ENCODE measurements at regions not wholly inside any gene's neighbourhood (a gene's known extent, or its start where the extent isn't known, plus 50 kb on each side); places are given as distances from the start of the nearest gene placed in this dataset.

GRCh38 chr1:193666485-193667083, 480.2 kb upstream of the B3GALT2 start:
- no peak for DNase-seq (ENCODE audit: low read depth)

DNA sequence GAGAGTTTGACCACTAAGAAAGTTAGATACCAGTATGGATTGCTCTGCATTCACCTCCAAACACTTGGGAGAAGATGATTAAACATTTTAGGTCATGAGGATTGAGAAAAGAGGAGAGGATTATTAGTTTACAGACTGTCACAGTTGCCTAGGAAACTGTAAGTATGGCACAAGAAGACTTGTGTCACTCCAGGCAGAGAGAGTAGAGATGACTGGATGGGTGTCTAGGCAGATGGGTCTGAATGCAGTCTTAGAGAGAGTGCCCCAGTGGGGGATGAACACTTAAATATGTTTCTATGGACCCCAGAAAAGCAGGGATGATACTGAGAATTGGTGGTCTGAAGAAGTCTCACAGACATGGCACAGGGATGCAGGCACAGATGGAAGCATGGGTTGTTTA, 477.6 kb upstream of the B3GALT2 start:
- DNase-seq (ENCODE audit: low read depth), result no peak

- DNase-seq (ENCODE audit: low read depth), result no peak
Measured at GRCh38 chr1:193662030-193662429, 475.6 kb upstream of the B3GALT2 start.

DNA sequence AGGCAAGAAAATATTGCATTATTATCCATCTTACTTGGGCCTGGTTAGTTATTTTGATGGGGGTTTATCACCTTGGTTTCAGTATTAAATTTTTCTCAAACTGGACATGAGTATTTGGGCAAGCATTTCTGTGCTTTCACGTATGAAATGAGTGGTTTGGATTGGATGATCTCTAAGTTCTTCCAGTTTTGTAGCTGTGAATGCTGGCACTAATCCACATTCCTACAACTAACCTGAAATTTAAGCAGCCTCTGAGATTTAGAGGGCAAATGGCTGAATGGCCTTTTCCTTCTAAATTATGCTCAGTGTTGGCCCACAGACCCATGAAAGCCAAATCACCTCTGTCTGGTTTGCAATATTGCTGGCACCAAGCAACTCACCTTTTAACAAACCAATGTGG, 475.0 kb upstream of the B3GALT2 start:
- DNase-seq (ENCODE audit: low read depth), result no peak

DNA sequence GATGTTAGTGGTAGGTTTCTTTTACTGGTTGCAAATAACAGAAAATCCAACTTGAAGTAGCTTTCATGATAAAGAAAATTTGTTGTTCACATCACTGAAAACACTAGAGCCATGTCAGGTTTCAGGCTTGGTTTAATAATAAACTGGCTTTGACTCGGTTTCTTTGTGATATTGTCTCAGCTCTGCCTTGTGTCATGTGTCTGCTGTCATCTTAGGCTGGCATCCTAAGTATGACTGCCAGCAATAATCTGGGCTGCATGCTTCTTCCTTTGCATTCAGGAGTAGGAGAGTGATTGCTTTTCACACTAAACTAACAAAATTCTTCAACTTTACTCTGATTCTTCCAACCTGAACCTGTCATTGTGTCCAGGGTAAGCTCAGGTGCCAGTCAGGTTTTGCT, 474.0 kb upstream of the B3GALT2 start:
- DNase-seq (ENCODE audit: low read depth), result no peak

- no peak for DNase-seq (ENCODE audit: low read depth)
Measured at GRCh38 chr1:193658691-193659090, 472.3 kb upstream of the B3GALT2 start.

GRCh38 chr1:193658081-193658480, 471.7 kb upstream of the B3GALT2 start:
- DNase-seq (ENCODE audit: low read depth), result no peak

GRCh38 chr1:193657552-193657951, 471.1 kb upstream of the B3GALT2 start:
- DNase-seq (ENCODE audit: low read depth), result no peak

- no peak for DNase-seq (ENCODE audit: low read depth)
Measured at GRCh38 chr1:193656841-193657240, 470.4 kb upstream of the B3GALT2 start.

GRCh38 chr1:193654951-193655735, 468.7 kb upstream of the B3GALT2 start:
- DNase-seq (ENCODE audit: low read depth), result no peak

- no peak for DNase-seq (ENCODE audit: low read depth)
Measured at GRCh38 chr1:193649587-193649986, 463.2 kb upstream of the B3GALT2 start.

DNA sequence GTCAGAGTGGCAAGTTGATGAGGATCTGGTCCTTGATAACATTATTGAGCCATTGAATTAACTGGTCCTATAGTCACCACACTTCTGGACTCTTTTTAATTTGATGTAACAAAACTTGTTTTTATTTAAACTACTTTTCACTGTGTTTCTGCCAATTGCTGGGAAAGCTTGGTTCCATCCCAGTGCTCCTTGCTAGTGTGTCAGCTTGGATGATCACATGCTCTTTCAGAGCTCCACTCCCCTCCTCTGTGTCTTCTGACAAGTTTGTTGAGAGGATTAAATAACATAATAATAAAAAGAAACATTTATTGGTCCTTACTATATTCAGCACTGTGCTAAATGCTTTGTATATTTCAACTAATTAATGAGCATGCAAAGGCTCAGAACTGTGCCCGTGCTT, 448.5 kb upstream of the B3GALT2 start:
- no peak for DNase-seq (ENCODE audit: low read depth)

GRCh38 chr1:193634470-193634869, 448.1 kb upstream of the B3GALT2 start:
- DNase-seq (ENCODE audit: low read depth), result no peak

DNA sequence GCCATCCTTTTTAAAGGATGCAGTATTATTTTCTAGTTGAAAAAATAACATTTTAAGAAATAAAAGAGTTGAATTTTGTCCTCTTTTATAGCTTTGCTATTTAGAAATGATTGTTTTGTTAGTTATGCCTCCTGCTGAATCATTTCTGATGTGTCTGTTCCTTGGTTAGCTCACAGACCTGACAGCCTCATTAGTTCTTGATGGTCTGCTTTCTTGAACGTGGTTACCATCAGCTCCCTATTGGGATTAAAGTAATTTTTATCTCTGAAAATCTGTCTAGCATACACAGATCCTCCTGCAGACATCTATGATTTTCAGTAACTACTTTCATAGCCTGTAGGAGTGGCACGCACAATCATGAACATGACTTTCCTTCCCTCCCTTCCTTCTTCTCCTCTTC, 447.6 kb upstream of the B3GALT2 start:
- DNase-seq (ENCODE audit: low read depth), result no peak

DNA sequence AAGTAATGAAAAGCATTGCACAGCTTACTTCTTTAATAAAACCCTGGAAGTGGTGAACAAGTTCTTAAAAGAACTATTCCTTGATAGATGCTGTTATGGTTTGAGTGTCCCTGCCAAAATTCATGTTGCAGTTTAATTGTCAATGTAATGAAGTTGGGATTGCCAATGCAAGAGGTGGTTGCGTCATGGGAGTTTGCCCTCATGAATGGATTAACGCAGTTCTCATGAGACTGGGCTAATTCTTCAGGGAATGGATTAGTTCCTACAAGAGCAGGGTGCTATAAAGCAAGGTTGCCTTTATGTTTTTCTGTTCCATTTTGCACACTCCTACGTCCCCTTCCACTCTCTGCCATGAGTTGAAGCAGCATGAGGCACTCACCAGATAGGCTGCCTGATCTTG, 446.7 kb upstream of the B3GALT2 start:
- DNase-seq (ENCODE audit: low read depth), result no peak

GRCh38 chr1:193631306-193631705, 444.9 kb upstream of the B3GALT2 start:
- no peak for DNase-seq (ENCODE audit: low read depth)

- DNase-seq (ENCODE audit: low read depth), result no peak
Measured at GRCh38 chr1:193629875-193630274, 443.5 kb upstream of the B3GALT2 start.

DNA sequence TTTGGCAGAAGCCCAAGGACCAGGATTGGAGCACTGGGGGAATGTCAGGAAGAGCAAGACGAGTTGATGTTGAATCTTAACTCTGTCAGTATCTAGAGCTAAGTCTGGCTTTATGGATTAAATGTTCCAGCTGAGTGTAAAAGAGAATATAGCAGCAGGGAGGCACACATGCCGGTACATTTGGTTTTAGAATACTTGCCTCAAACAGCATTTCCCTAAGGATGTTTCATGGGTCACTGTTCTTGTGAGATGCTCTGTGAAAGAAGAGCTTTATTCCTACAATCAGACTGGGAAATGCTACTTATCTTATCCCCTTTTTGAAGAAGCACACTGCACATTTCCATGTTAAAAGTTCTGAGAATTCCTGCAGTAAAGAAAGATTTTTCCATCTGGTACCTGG, 440.3 kb upstream of the B3GALT2 start:
- DNase-seq (ENCODE audit: low read depth), result no peak

- no peak for DNase-seq (ENCODE audit: low read depth)
Measured at GRCh38 chr1:193625255-193625654, 438.8 kb upstream of the B3GALT2 start.

DNA sequence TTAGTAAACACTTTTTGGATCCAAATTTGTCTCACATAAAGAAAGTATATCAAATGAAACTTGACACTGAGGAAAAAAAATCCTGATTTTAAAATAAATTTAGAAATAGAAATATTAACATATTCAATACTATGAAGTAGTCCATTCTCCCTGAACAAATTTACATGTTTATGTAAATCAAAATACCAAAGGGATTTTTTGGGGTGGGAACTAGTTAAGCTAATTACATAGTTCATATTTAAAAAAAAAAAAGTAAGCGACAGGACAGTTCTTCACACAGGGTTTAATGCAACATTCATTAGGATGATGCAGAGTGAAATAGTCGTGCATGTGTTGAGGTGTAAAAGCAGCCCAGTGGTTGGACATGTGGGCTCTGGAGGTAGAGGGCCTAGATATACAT, 433.5 kb upstream of the B3GALT2 start:
- DNase-seq (ENCODE audit: low read depth), result no peak

DNA sequence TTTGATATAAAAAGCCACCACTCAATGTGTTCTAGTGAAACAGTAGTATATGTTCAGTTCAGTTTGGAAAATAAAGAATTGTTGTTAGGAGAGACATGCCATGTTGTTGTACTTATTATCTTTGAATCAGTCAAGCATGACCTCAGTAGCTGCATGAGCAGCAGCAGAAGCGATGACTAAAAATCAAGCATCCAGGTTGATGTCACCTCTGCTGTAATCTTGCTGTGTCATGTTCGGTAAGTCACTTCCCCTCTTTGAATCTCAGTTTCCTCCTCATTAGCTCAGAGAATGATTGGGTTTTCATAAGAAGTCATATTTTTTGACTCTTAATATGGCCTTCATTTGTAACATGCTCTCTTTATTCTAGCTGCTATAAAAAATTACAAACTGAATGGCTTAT, 428.4 kb upstream of the B3GALT2 start:
- DNase-seq (ENCODE audit: low read depth), result no peak

GRCh38 chr1:193614275-193614674, 427.9 kb upstream of the B3GALT2 start:
- no peak for DNase-seq (ENCODE audit: low read depth)

DNA sequence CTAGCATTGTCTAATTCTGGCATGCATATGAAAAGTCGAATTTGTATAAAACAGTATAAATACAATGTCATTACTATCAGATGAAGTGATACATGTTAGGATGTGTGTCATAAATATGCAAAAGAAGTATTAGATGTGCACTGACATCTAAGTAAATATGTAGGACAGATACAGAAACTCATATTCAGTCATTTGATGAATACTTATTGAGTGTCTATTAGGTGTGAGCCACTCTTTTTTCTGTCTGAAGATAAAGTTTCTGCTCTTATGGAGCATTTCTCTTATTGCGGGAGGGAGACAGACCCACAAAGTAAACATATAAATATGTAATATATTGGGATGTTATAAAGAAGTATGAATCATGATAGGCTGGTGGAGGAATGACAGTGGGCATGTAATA, 426.6 kb upstream of the B3GALT2 start:
- no peak for DNase-seq (ENCODE audit: low read depth)

DNA sequence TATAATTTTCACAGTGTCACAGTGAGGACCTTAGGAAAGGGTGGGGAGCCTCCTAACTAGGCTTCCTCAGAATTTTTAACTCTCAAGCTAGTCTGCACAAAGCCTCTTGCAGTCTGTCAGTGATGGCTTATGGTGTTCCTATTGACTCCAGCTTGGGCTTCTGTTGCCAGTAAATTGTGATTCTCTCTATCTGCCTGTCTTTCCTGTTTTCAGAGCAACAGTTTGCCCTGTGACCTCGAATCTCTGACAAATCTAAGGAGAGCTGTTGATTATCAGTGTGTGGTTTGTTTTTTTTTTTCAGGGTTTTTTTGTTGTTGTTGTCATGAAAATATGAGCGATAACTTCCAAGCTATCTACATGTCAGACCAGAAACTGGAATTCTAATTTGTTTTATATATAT, 423.2 kb upstream of the B3GALT2 start:
- no peak for DNase-seq (ENCODE audit: low read depth)

All from stimulated activated CD8-positive, alpha-beta memory T cell treated with anti-CD3 and anti-CD28 coated beads, Interleukin-15, amount 100 ng/mL, for 1 hour (primary cell).